ENCODE measurements at regions not wholly inside any gene's neighbourhood (a gene's known extent, or its start where the extent isn't known, plus 50 kb on each side); places are given as distances from the start of the nearest gene placed in this dataset.

- no peak overlapping the region for H3K4me3 ChIP-seq (ENCODE audit: low read length)
- TF ChIP-seq, protein P1, sequence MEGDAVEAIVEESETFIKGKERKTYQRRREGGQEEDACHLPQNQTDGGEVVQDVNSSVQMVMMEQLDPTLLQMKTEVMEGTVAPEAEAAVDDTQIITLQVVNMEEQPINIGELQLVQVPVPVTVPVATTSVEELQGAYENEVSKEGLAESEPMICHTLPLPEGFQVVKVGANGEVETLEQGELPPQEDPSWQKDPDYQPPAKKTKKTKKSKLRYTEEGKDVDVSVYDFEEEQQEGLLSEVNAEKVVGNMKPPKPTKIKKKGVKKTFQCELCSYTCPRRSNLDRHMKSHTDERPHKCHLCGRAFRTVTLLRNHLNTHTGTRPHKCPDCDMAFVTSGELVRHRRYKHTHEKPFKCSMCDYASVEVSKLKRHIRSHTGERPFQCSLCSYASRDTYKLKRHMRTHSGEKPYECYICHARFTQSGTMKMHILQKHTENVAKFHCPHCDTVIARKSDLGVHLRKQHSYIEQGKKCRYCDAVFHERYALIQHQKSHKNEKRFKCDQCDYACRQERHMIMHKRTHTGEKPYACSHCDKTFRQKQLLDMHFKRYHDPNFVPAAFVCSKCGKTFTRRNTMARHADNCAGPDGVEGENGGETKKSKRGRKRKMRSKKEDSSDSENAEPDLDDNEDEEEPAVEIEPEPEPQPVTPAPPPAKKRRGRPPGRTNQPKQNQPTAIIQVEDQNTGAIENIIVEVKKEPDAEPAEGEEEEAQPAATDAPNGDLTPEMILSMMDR (conservative IDR thresholded peaks at IDR 0.05; ENCODE audit: low read length), result no peak
- no peak for DNase-seq (ENCODE audit: low read depth)
Measured at GRCh38 chr4:174141876-174142275, 141.6 kb downstream of the FBXO8 start.

- no peak overlapping the region for H3K4me3 ChIP-seq (ENCODE audit: low read length)
- TF ChIP-seq, protein P1 (conservative IDR thresholded peaks at IDR 0.05; ENCODE audit: low read length), result no peak
- no peak for DNase-seq (ENCODE audit: low read depth)
Measured at GRCh38 chr4:174138616-174139015, 144.9 kb downstream of the FBXO8 start.

- H3K4me3 ChIP-seq (ENCODE audit: low read length), result no peak overlapping the region
- no peak for DNase-seq (ENCODE audit: low read depth)
- TF ChIP-seq, protein P1 (conservative IDR thresholded peaks at IDR 0.05; ENCODE audit: low read length), result no peak
Measured at GRCh38 chr4:174137698-174138097, 145.8 kb downstream of the FBXO8 start.

GRCh38 chr4:174135936-174136406 lies 147.5 kb downstream of the FBXO8 start:
- DNase-seq (ENCODE audit: low read depth), result peak; percentile 4
- peak overlapping the region; percentile 43 for H3K4me3 ChIP-seq (ENCODE audit: low read length)

GRCh38 chr4:174135530-174135929 lies 147.9 kb downstream of the FBXO8 start:
- H3K4me3 ChIP-seq (ENCODE audit: low read length), result peak overlapping the region; percentile 43
- TF ChIP-seq, protein P1 (conservative IDR thresholded peaks at IDR 0.05; ENCODE audit: low read length), result no peak
- no peak for DNase-seq (ENCODE audit: low read depth)

More at GRCh38 chr4:174135936-174136406, 147.5 kb downstream of the FBXO8 start:
- TF ChIP-seq, protein P1 (conservative IDR thresholded peaks at IDR 0.05; ENCODE audit: low read length), result no peak

- H3K4me3 ChIP-seq (ENCODE audit: low read length), result peak overlapping the region; percentile 27
- DNase-seq (ENCODE audit: low read depth), result peak; percentile 17
- TF ChIP-seq, protein P1 (conservative IDR thresholded peaks at IDR 0.05; ENCODE audit: low read length), result no peak
Measured at GRCh38 chr4:174134361-174134760, 149.1 kb downstream of the FBXO8 start.

- H3K4me3 ChIP-seq (ENCODE audit: low read length), result no peak overlapping the region
- TF ChIP-seq, protein P1 (conservative IDR thresholded peaks at IDR 0.05; ENCODE audit: low read length), result no peak
- no peak for DNase-seq (ENCODE audit: low read depth)
Measured at GRCh38 chr4:174133551-174133950, 149.9 kb downstream of the FBXO8 start.
